NCI-H774 (cell line): ENCODE measurements at regions not wholly inside any gene's neighbourhood (a gene's known extent, or its start where the extent isn't known, plus 50 kb on each side); places are given as distances from the start of the nearest gene placed in this dataset.
A peak's percentile ranks its signal among the peaks of the same experiment; 100 is the strongest.

Experiments
- DNase-seq: peaks from one replicate; lab custom pipeline; 2025; lab: John Stamatoyannopoulos, UW

DNA sequence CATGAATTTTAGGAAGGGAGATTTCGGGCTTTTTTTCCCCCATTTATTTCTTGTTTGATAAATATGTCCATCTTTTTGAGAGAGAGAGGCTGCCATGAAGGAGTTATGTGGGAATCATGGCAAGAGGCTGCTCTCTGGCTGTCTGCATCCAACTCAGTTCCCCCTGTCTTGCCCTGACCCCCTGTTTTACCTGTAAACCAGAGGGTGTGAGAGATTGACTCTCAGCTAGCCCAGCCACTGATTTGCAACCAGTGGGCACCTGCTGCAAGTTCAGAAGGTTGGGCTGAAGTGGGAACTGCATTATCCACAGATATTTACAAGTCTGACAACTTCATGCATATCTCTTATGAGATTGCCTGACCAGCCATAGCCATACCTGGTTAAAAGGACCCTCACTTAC, 625.4 kb upstream of the FANCL start:
- DNase-seq: no peak

DNA sequence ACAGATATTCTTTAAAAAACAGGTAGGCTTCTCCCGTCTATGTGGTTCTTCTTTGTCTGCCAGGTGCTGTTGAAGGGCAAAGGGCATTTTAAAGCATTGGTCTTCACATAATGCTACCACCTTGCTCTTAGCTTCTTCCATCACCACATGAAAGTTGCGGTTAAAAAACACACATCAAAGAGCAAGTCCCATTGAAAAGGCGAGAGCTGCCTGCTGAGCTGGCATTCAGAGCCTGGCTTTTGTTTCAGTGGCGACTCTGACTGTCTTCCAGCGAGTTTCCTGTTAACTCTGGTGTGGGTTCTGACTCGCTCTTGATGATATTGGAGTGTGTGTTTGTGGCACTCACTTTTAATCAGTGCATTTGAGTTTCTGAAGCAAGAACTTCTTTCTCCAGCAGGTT, 624.9 kb upstream of the FANCL start:
- DNase-seq: no peak

DNA sequence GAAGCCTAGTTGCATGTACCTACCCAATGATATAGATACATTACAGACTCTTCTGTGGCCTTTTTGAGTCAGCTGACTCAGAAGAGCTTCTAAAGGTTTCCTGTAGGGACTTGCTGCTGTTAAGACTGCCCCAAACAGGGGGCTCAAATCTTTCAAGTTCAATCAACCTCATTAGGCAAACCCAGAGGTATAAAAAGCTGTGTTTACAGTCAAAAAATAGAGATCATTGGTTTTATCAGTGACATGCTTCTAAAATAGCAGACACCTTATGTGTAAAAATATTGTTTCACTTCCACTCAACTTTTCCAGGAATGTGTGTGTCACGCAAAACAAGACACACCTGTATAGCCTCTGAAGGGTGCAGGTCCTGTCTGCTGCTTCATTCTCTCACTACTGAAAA, 624.3 kb upstream of the FANCL start:
- no peak for DNase-seq

DNA sequence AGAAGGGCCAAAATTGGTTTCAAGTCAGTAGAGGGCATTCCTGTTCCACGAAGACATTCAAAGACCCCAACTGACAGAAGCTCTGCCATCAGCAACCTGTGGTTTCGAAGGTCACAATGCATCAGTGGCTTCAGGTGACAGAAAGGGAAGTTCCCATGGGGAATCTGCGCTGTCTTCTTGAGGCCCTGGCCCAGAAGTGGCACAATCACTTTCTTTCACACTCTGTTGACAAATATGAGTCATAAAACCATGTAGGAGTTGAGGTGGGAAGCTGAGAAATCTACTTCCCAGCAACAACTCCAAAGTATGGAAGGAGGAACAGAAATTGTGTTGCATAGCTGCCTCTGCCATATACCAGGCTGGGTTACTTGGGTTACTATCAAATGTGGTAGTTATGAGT, 621.1 kb upstream of the FANCL start:
- no peak for DNase-seq

DNA sequence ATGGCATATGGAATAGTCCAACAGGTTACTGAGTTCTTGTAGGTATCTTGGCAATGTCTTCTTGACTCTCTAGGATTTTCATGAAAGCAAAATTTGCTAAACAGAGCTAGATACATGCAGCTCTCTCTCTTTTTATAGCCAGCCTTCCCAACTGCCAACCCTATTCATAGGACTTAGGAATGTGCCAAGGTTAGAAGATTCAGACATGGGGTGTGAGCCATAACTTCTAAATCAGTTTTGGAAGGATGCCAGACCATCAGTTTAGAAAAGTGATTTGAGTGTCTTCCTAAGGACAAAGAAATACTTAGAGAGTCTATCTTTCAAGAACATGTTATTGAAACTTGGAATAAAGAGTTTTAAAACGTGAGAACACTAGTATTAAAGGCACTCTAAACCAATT, 619.5 kb upstream of the FANCL start:
- DNase-seq: no peak

DNA sequence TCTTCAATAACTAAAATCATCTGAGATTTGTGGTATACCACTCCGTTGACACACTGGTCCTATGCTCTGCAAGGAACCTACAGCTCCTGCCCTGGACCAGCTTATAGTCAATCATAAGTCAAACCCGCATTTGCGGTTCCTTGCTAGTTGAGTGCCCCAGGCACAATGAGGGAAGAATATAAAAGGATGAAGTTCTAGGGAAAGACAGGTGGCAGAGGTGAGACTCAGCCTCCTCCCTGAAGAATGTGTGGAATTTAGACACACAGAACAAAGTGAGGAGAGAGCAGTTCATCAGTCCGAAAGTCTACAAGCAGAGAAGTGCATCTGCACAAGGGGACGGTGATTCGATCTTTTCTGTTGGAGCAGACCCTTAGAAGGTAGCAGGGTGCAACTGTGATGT, 615.0 kb upstream of the FANCL start:
- no peak for DNase-seq

DNA sequence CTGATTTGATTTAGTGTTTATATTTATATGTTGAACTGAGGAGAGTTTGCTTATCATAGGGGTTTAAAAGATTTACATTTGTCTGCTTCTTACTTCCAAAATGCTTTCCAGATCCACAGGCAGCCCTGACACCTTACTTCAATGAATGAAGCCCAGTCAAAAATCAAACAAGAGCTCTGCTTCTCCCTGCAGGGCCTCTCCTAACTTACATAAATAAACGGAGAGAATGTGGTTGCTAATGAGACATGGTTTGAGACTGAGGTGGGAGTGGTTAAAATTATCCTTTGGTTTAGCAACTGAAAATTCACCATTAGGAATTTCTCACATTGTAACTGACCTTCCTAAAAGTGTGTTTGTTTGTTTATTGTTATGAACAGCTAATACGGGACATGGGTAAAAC, 612.3 kb upstream of the FANCL start:
- no peak for DNase-seq

DNA sequence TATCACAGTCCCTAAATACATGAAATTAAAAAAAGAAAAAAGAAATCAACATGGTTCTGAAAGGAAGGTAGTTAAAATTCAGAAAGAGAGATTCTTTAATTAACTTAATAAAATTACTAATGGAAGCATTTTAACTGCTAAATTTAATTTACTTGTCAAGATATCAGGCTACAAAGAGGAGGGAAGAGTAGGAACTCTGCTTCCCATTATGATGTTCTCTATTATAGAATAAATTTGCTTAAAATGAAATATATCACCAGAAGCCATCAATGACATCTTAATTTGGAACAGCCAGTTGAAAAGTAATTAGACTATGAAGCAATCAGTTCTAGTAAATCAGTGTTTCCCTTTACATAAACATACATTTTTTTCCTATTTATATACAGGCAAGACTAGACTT, 611.8 kb upstream of the FANCL start:
- DNase-seq: no peak

DNA sequence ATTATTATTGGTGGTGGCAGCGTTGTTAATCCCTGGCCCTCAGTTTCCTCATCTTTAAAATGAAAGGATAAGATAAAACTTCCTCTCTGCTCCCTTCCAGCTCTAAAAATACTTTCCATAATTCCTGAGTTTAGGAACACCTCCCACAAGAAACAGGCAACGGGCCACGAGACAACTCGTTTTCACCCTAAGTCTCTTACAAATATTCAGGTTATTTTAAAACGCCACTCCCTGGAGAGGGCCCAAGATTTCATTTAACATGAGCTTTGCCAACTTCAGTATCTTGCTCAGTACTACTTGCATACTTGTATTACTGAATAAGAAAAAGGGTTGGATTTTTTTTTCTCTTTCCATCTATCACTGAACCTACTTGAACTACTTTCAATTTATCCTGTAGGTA, 611.1 kb upstream of the FANCL start:
- DNase-seq: no peak

DNA sequence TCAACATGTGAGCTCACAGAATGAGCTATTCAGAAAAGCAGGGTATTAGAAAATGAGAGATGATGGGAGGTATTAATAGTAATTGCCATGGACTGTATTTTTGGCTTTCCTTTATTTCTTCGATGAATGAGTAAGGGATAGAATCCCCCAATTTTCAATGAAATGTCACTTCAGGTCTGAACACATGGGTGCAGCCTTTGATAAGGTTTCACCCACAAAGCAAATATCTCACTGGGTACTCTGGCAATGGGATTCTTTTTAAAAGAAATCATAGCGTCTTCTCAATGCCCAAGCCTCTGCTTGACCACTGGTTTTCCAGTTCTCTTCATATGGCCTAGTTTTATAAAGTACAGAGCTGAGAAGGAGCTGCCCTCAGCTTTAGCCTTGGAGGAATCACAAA, 610.5 kb upstream of the FANCL start:
- DNase-seq: no peak

DNA sequence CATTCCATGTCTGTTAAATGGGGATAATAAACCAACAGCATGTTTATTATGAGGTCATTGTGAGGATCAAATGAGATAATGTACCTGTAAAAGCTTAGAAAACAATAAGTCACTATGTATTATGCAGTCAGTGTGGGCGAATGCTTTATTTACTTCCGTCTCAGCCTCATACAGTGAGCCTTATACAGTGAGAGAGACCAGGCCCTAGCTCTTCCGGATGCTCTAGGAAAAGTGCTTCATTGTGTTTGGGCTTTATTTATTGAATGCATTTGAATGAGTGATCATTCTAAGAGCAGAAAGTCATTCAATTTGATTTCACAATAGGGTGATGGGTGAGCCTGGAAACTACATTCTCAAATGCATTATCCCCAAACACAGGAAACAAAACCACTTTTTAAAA, 603.9 kb upstream of the FANCL start:
- DNase-seq: peak; percentile 35

DNA sequence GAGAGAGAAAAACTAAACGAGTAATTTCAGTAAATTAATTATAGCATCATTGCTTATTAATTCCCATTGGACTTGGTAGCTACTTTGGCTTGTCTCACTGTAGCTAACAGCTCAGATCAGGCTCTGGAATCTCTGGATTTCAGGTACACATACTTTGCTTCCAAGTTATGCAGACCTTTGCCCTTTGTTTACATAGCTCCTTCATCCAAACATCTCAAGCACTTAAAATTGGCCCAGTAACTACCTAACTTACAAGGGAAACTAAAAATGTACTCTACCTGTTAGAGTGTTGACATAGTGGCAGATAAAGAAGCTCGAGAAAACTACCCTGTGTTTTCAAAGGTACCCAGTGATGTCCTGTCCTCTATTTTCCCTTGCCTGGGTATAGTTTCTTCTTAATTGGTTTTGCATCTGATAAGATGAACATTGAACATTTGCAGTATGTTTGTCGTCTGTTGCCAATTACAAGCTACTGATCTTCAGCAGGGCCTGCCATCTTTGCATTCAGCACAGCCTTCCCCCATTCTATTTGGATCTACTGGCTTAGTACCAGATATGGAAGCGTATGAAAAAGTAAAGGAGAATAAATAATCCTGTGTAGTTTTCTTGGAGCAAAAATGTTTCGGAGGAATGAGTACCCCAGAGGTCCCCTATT, 601.5 kb upstream of the FANCL start:
- DNase-seq: no peak

DNA sequence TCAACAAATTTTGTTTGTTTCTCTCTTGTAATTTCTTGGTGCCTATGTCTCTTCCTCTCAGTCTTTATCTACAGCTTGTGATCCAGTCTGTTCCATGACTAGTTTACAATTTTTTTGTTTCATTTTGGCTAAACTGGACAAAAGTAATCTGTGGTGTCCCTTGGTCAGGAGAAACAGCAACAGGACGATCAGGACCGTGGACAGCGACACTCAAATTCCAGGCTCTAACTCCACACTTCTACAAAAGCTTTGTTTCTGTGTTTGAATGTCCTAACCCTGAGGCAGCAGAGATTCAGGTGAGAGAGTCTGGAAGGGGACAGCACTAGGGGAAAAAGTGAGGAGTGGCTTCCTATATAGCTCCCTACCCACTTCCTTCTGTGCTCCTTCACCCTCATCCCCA, 593.3 kb upstream of the FANCL start:
- DNase-seq: no peak

DNA sequence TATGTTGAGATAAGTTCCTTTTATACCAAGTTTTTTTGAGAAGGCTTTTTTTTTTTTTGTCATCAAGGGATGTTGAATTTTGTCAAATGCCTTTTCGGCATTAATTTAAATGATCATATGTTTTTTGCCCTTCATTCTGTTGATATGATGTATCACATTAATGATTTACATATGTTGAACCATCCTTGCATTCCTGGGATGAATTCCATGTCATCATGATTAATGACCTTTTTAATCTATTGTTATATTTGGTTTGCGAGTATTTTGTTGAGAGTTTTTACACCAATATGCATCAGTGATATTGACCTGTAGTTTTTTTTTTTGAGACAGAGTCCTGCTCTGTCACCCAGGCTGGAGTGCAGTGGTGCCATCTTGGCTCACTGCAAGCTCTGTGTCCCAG, 585.7 kb upstream of the FANCL start:
- no peak for DNase-seq

DNA sequence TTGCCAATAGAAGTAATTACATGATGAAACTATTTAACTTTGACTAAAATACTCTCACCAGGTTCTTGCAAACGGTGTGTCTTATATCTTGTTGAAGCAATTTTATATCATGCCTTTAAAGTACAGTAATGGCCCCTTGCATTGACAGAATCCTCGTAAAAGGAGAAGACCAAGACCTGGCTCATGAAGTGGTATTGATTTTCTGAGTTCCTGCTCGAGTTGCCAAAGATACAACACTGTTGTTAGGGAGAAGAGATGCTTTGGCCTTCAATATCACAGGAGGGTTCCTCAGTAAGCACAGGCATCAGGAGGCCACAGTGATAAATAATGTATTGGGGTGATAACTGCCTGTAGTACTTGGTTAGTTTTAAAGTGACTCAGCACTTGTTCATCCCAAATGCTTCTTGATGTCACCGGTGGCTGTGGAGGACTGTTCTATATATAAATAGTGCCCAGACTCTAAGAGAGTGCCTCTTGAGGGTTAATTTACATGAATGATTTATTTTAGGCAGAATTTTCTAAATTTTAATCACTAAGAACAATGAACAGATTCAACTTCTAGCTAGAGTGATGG, 571.7 kb upstream of the FANCL start:
- DNase-seq: no peak

DNA sequence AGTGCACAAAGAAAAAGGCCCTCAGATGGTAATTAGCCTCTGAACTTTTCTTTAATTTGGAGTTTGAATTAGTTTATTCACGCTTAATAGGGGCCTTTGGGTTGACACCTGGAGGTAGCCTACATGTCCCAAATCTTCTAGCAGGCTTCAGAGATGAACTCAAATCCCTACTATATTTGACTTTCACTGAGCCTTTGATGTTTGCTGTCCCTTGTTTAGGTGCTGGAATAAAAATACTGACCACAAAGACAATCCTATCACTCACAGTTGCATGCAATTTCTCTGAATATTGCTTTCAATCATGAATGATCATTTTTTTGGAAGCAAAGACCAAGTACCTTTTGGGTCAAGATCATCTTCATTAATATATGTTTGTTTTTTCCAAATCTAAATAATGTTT, 564.0 kb upstream of the FANCL start:
- DNase-seq: no peak

DNA sequence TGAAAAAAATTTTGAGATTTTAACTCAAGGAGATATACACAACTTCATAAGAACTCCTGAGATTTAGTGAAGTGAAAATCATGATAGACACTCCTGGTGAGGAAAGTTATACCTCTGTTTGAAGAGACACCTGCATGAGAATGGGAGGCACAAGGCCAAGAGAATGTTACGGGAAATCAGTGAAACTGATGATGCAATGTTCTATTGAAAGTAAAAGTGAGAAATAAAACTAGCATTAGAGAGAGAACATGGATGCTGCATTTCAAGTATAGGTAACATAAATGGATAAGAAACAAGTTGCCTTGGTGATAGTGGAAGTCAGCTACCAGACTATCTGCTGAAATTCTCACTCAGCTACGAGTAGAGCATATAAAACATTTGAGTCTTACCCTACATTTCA, 562.1 kb upstream of the FANCL start:
- no peak for DNase-seq

DNA sequence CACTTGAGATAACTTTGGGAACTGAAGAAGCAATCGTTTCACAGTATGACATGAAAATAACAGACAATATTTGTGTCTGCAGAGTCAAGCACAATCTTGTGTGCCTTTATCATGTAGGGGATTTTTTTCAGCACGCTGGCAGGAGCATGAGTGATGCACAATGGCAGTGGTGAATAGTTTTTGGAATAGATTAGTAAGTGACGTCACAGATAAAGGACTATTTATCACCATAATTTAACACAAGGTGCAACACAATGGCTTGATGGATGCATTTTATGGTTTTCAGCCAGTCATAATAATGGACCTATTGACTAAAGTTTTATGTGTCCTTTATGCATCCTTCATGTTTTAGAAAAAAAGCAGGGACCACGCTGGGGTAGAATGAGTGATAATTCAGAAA, 559.8 kb upstream of the FANCL start:
- DNase-seq: no peak

DNA sequence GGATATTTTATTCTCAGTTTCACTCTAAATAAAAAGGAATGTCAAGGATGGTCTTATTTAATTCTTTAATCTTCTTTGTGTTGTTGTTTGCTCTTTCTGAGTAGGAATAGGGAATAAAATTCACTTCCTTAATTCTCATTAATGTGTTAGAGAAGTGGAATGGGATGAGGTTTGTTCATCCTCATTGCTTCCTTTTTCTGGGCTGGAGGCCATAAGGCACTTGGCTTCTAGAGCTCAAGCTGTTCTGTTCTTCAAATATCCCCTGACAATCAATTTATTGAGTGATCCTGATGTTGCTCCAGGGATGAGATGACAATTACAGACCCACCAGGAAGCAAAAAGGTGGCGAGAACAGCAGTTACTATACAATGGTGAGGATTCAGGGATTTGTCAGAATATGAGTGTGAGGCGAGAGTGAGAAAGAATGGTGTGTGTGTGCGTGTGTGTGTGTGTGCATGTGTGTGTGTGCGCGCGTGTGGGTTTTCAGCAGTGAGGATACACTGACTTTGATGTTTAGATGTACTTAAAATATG, 557.6 kb upstream of the FANCL start:
- DNase-seq: no peak

DNA sequence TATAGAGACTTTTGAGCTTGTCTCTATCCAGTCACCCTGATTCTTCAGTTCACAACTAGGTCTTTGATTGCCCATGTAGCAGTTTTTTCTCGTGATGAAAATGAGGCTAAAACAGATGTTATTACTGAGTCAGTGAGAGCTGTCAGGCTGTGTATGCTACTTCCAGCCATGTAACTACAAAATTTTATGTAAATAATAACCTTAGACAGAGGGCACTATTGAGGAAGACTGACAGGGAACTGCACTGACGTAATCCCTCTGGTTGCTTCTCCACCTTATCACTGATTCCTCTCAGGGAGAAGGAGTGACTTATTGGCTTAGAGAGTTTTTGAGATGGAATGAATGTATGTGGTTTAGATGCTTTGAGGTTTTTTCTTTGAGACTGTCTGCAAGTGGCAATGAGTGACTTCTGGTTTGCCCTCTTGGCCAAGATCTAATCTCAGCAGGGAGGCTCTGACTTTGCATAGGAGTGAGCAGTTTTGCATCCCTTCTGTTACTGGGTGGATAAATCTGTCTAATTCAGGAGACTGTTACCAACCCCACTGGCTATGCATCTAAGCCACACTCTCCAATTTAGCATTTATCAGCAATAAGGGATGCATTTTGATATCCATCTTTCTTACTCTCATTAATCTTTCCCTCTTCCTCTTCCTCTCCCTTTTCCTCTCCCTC, 555.2 kb upstream of the FANCL start:
- DNase-seq: no peak

DNA sequence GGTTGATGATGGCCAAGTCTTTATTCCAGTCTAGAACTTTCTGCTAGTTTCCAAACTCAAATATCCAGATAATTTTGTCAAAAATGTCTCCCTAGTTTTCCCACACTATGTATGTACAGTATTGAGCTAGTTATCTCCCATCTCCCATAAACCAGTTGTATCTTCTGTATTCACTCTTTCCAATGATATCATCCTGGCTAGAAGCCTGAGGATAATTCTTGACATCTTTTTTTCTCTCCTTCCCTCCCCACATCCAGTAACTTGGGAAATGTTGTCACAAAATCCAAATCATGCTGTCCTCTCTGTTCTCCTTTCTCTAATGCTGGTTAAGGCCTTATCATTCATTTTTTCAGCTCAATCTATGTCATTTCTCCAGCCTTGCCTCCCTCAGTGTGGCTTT, 553.8 kb upstream of the FANCL start:
- no peak for DNase-seq

DNA sequence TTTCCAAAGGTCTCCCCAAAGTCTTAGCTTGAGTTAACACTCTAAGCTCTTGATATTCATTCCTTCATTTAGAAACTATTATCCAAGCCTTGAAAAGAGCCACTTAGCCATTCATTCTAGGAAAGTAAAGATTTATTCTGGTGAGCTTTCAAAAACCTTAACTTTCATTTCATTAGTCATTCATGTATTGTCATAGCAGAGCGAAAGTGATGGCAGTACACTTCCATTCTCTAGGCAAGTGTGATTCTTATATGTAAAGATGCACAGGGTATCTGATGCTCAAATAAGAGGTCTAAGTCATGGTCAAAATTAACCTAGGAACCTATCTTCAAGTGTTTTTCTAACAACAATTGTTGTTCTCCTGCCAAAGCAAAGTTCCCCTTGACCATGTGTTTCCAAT, 553.0 kb upstream of the FANCL start:
- DNase-seq: no peak

DNA sequence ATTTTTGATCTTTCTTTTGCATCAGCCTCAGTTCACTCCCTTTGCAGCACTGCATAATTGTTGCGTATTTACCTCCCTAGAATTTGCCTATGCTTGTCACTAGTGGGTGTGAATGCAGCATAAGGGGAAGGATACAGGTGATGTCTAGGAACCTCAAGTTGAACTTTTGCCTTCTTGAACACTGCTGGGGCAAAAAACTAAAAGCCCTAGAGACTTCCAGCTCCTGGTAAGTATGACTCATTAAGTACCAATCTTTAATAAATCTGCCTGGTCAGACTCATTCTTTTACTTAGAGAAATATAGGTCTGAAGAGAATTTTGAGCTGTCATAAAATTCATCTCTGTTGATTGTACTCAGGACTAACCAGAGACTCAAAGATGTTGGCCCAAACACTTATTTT, 547.3 kb upstream of the FANCL start:
- no peak for DNase-seq

DNA sequence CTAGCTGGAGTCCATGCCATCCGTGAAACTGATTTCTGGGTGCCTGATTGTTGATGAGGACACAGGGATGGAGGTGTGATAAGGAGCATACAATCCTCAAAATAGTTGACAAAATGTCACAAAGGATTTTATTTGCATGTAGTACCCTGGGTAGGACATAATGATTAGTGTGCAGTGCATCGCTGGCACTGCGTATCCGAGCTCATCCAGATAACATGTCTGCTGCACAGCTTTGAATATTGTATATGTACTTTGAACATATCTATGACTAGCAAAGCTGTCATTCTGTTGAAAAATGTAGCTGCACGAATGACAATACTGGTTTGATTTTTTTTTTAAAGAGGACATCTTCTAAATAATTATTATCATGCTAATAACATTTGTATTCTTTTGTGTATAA, 529.7 kb upstream of the FANCL start:
- DNase-seq: no peak
